GM12878 (cell line): ENCODE measurements at regions not wholly inside any gene's neighbourhood (a gene's known extent, or its start where the extent isn't known, plus 50 kb on each side); places are given as distances from the start of the nearest gene placed in this dataset.

Experiments used
- ATAC-seq: fragments of 200-7000 bp; cut with Tn5 transposase; 3 replicates; pipeline ENCODE4 v1.9.1; 2020; ENCODE audit warnings: mild to moderate bottlenecking, moderate library complexity
- BruUV-seq: library from RNA; stranded (reverse); fragments of 400-500 nt; replicated peaks from 2 replicates; lab custom pipeline; 2021; lab: Mats Ljungman, UMichigan
- CTCF ChIA-PET: fragments of 300-600 bp; sonication (Branson Sonifier 250); formaldehyde crosslinking; extraction: SDS; loops from one replicate; lab custom pipeline; 2021; ENCODE audit warnings: inconsistent platforms; lab: Yijun Ruan, JAX
- POLR2A ChIA-PET: fragments of 350-600 bp; formaldehyde crosslinking; extraction: SDS; loops from one replicate; lab custom pipeline; 2021; ENCODE audit warnings: inconsistent platforms; lab: Charles Lee
- RAD21 ChIA-PET: fragments of 300-600 bp; sonication (Branson Sonifier 250); formaldehyde crosslinking; loops from one replicate; lab custom pipeline; 2023; ENCODE audit warnings: antibody characterized with exemption; ENCODE audit not compliant: unreplicated experiment; lab: Charles Lee
- SMC1A ChIA-PET: fragments of 300-600 bp; sonication (Branson Sonifier 250); formaldehyde crosslinking; loops from one replicate; lab custom pipeline; 2023; ENCODE audit not compliant: unreplicated experiment, uncharacterized antibody; lab: Charles Lee
- DNase-seq: peaks from one replicate; pipeline ENCODE4 v3.0.0-alpha.2; 2011; ENCODE audit warnings: low read depth, low spot score
- FAIRE-seq: peaks from 3 replicates; lab custom pipeline; 2011; peaks lifted over from hg19 to GRCh38; lab: Jason Lieb, UNC
- H2AFZ ChIP-seq: 2 replicates; pipeline ENCODE4 v1.6.0; 2011; ENCODE audit warnings: low read depth, low read length, control low read depth; ENCODE audit not compliant: control insufficient read depth
- H3K27ac ChIP-seq: 2 replicates; pipeline ENCODE4 v1.5.1; 2011; ENCODE audit warnings: control low read depth; ENCODE audit not compliant: control insufficient read depth, insufficient read depth
- H3K27me3 ChIP-seq, 2 experiments: replicated peaks in 1 of 2; 2 replicates each; pipeline versions ENCODE4 v1.6.0 to v1.6.1; 2011; ENCODE audit warnings: low read length in 1 of 2; ENCODE audit not compliant: control insufficient read depth in 2 of 2, insufficient read depth in 2 of 2
- H3K36me3 ChIP-seq, 2 experiments: 2 replicates each; pipeline ENCODE4 v1.5.1; 2011; ENCODE audit warnings: low read length in 1 of 2; ENCODE audit not compliant: control insufficient read depth in 2 of 2, insufficient read depth in 2 of 2
- H3K4me1 ChIP-seq: 2 replicates; pipeline ENCODE4 v1.6.1; 2011; ENCODE audit warnings: mild to moderate bottlenecking, low read length, moderate library complexity, mixed read lengths; ENCODE audit not compliant: control insufficient read depth, insufficient read depth
- H3K4me2 ChIP-seq: 2 replicates; pipeline ENCODE4 v1.6.0; 2011; ENCODE audit warnings: control low read depth; ENCODE audit not compliant: control insufficient read depth, insufficient read depth
- H3K4me3 ChIP-seq: fragments of 200-600 bp; sonication (generic); 2 replicates; pipeline ENCODE4 v1.5.1; 2016
- H3K79me2 ChIP-seq: 2 replicates; pipeline ENCODE4 v1.6.0; 2011; ENCODE audit warnings: low read length; ENCODE audit not compliant: control insufficient read depth, insufficient read depth
- H3K9ac ChIP-seq: 2 replicates; pipeline ENCODE4 v1.8.0; 2011; ENCODE audit warnings: low read length, control low read depth, mixed read lengths; ENCODE audit not compliant: control insufficient read depth, insufficient read depth
- H3K9me3 ChIP-seq: replicated peaks from 3 replicates; pipeline ENCODE4 v1.5.1; 2011; ENCODE audit warnings: mild to moderate bottlenecking, low read length; ENCODE audit not compliant: control insufficient read depth, insufficient read depth
- H4K20me1 ChIP-seq: 2 replicates; pipeline ENCODE4 v1.6.0; 2011; ENCODE audit not compliant: control insufficient read depth, insufficient read depth
- CBX5 ChIP-seq: sonication (generic); IDR thresholded peaks from 2 replicates; pipeline ENCODE4 v1.6.1; 2016; ENCODE audit warnings: low read depth, moderate library complexity, mild to moderate bottlenecking, inconsistent platforms
- ELK1 ChIP-seq: IDR thresholded peaks from 2 replicates; pipeline ENCODE4 v1.6.1; 2012; ENCODE audit warnings: low read depth, low read length, improper control_type of control experiment
- FOXM1 ChIP-seq: IDR thresholded peaks from 2 replicates; pipeline ENCODE4 v1.6.1; 2012; ENCODE audit warnings: low read depth, mild to moderate bottlenecking, inconsistent platforms, low read length, moderate library complexity
- GATAD2B ChIP-seq: fragments of 450-650 bp; conservative IDR thresholded peaks from 2 replicates; pipeline ENCODE4 v1.6.1; 2017; ENCODE audit warnings: low read depth, mild to moderate bottlenecking, moderate library complexity
- HDAC2 ChIP-seq: fragments of 200-600 bp; sonication (generic); IDR thresholded peaks from 2 replicates; pipeline ENCODE4 v1.6.1; 2017
- HSF1 ChIP-seq: fragments of 150-350 bp; IDR thresholded peaks from 2 replicates; pipeline ENCODE4 v1.6.1; 2014; ENCODE audit warnings: mild to moderate bottlenecking, low read depth, low read length
- IKZF2 ChIP-seq, 2 experiments: fragments of 450-650 bp; IDR thresholded peaks; 2 replicates each; pipeline ENCODE4 v1.6.1; 2017; ENCODE audit warnings: mild to moderate bottlenecking in 2 of 2, moderate library complexity in 2 of 2
- IRF4 ChIP-seq: IDR thresholded peaks from 2 replicates; pipeline ENCODE4 v1.6.1; 2011; ENCODE audit warnings: low read depth, low read length
- IRF5 ChIP-seq: fragments of 450-650 bp; IDR thresholded peaks from 2 replicates; pipeline ENCODE4 v1.6.1; 2017; ENCODE audit warnings: borderline replicate concordance
- LARP7 ChIP-seq: fragments of 450-650 bp; IDR thresholded peaks from 2 replicates; pipeline ENCODE4 v1.6.1; 2017; ENCODE audit warnings: mild to moderate bottlenecking
- MTA2 ChIP-seq: fragments of 450-650 bp; IDR thresholded peaks from 2 replicates; pipeline ENCODE4 v1.6.1; 2016; ENCODE audit warnings: low read depth, mild to moderate bottlenecking, moderate library complexity
- NR2C2 ChIP-seq: IDR thresholded peaks from 2 replicates; pipeline ENCODE4 v1.6.1; 2011; ENCODE audit warnings: borderline replicate concordance, low read depth; ENCODE audit not compliant: control insufficient read depth, insufficient read length
- PAX8 ChIP-seq: fragments of 450-650 bp; IDR thresholded peaks from 2 replicates; pipeline ENCODE4 v1.6.1; 2017; ENCODE audit warnings: mild to moderate bottlenecking, moderate library complexity
- PRDM15 ChIP-seq: fragments of 450-650 bp; formaldehyde crosslinking; IDR thresholded peaks from 2 replicates; pipeline ENCODE4 v1.4.0; 2020; ENCODE audit warnings: mild to moderate bottlenecking, moderate library complexity
- RAD51 ChIP-seq: fragments of 450-650 bp; IDR thresholded peaks from 2 replicates; pipeline ENCODE4 v1.6.1; 2016; ENCODE audit warnings: moderate library complexity, mild to moderate bottlenecking, inconsistent platforms
- RB1 ChIP-seq: fragments of 450-650 bp; formaldehyde crosslinking; IDR thresholded peaks from 2 replicates; pipeline ENCODE4 v1.6.1; 2017; ENCODE audit warnings: mild to moderate bottlenecking, borderline replicate concordance
- SREBF2 ChIP-seq: IDR thresholded peaks from 2 replicates; pipeline ENCODE4 v1.6.1; 2012; ENCODE audit warnings: mild to moderate bottlenecking, low read length
- SUZ12 ChIP-seq: fragments of 200-600 bp; sonication (generic); IDR thresholded peaks from one replicate; pipeline ENCODE4 v1.6.1; 2018; ENCODE audit warnings: antibody characterized with exemption, mild to moderate bottlenecking; ENCODE audit not compliant: unreplicated experiment
- ZSCAN29 ChIP-seq: fragments of 450-650 bp; IDR thresholded peaks from 2 replicates; pipeline ENCODE4 v1.6.1; 2017; ENCODE audit warnings: mild to moderate bottlenecking, moderate library complexity
- WGBS: methylation state at CpG from one replicate; pipeline ENCODE4 v1.1.6; 2016; ENCODE audit warnings: low lambda C conversion rate; ENCODE audit not compliant: insufficient replicate concordance, insufficient coverage; ENCODE audit errors: missing lambda C conversion rate; 5-methylcytosine and 5-hydroxymethylcytosine counted together
- in situ Hi-C: fragments of 300-500 bp; cut with MboI; formaldehyde crosslinking; loops from 9 replicates; pipeline ENCODE4 v1.14.3; 2018; ENCODE audit warnings: mixed read lengths
- intact Hi-C: fragments of 100-400 bp; cut with micrococcal nuclease; formaldehyde crosslinking; loops from one replicate; pipeline ENCODE4 v1.14.2; 2022; ENCODE audit not compliant: unreplicated experiment

- TF ChIP-seq CBX5 (no peak), PAX8 (no peak), PRDM15 (CRISPR knock-in tag) (no peak), LARP7 (no peak), GATAD2B (no peak), IRF5 (no peak), ZSCAN29 (no peak), ELK1 (no peak), IKZF2 (IDR thresholded peaks at IDR 0.05) (no peak), HDAC2 (no peak), MTA2 (no peak), RAD51 (no peak), FOXM1 (no peak), IRF4 (no peak), NR2C2 (no peak), SUZ12 (no peak), SREBF2 (no peak), HSF1 (no peak), RB1 (no peak)
- no TSS peak for BruUV-seq
Observed at GRCh38 chr1:219399446-219399845, 213.5 kb downstream of the ZC3H11B start.

More at GRCh38 chr1:219399446-219399845, 213.5 kb downstream of the ZC3H11B start:
- no peak overlapping the region for H3K4me3 ChIP-seq
- H3K9ac ChIP-seq: no peak overlapping the region
- POLR2A ChIA-PET: no interaction called here
- H3K36me3 ChIP-seq: no peaks in the 10 kb centered on the region
- in situ Hi-C loops: no loop called here
- RAD21 ChIA-PET: no interaction called here
- no peaks in the 10 kb centered on the region for H3K4me1 ChIP-seq
- intact Hi-C loops: no loop called here
- no peaks in the 10 kb centered on the region; the same call in 1 of the 3 replicates for H3K9me3 ChIP-seq
- no peak overlapping the region for H3K4me2 ChIP-seq
- no peaks in the 10 kb centered on the region for H3K79me2 ChIP-seq
- no peaks in the 10 kb centered on the region for H4K20me1 ChIP-seq
- no peaks in the 10 kb centered on the region for H3K27me3 ChIP-seq
- H3K27ac ChIP-seq: no peak overlapping the region
- FAIRE-seq: no peak
- 60% methylated on average over 5 of the region's 5 CpGs for WGBS
- SMC1A ChIA-PET: no interaction called here
- no peak overlapping the region for H2AFZ ChIP-seq
- no peak for DNase-seq
- CTCF ChIA-PET: no interaction called here
- no peak for ATAC-seq
